Adrenal gland (tissue), 9 donors: ENCODE measurements at regions not wholly inside any gene's neighbourhood (a gene's known extent, or its start where the extent isn't known, plus 50 kb on each side); places are given as distances from the start of the nearest gene placed in this dataset.

Experiments used
- DNase-seq, 7 donors: peaks; one replicate each; pipeline ENCODE4 v3.0.0-alpha.2; 2019 to 2020
- H3K27ac ChIP-seq, 5 donors: fragments of 200-600 bp; sonication (generic) in 4 of 5; 1 replicate in 3 of 5; 2 replicates in 2 of 5; pipeline versions ENCODE4 v1.5.1 to v1.8.0; 2016 to 2020; ENCODE audit warnings: mild to moderate bottlenecking in 1 of 5
- H3K27me3 ChIP-seq: fragments of 200-600 bp; 2 replicates; pipeline ENCODE4 v1.8.0; 2021
- H3K36me3 ChIP-seq, 2 donors: fragments of 200-600 bp; replicated peaks in 1 of 2; 1 replicate in 1 of 2; 2 replicates in 1 of 2; pipeline versions ENCODE4 v1.5.1 to v1.8.0; 2018 to 2022
- H3K4me1 ChIP-seq, 2 donors: fragments of 200-600 bp; replicated peaks in 1 of 2; 1 replicate in 1 of 2; 2 replicates in 1 of 2; pipeline versions ENCODE4 v1.5.1 to v1.8.0; 2018 to 2021
- H3K4me3 ChIP-seq, 4 donors: fragments of 200-600 bp; sonication (generic) in 3 of 4; one replicate each; pipeline ENCODE4 v1.5.1; 2016 to 2018
- H3K9me3 ChIP-seq, 3 donors: fragments of 200-600 bp; sonication (generic) in 1 of 3; replicated peaks in 1 of 3; 1 replicate in 2 of 3; 2 replicates in 1 of 3; pipeline versions ENCODE4 v1.5.1 to v1.8.0; 2016 to 2021
- POLR2A ChIP-seq, 2 donors: fragments of 450-650 bp; IDR thresholded peaks; one replicate each; pipeline ENCODE4 v1.6.1; 2017; ENCODE audit warnings: antibody characterized with exemption in 2 of 2, mild to moderate bottlenecking in 2 of 2, moderate library complexity in 1 of 2
- WGBS, 4 donors: extraction: QIAGEN DNeasy Blood & Tissue Kit in 2 of 4; methylation state at CpG; one replicate each; pipeline versions ENCODE4 v1.1.5 to v1.1.7; 2013 to 2017; 5-methylcytosine and 5-hydroxymethylcytosine counted together
- intact Hi-C, 2 donors: fragments of 100-400 bp; cut with DNase I; formaldehyde crosslinking; loops; one replicate each; pipeline versions ENCODE4 v1.14.1 to v1.15.0; 2022 to 2023
- small RNA-seq, 2 donors: library from RNA; depleted of rRNA; stranded (forward); fragments of <200 nt; gene quantifications; one replicate each; pipeline ENCODE3, GENCODE V24; 2016
- TF ChIP-seq, protein P1 (sequence below), 6 experiments: fragments of 450-650 bp in 4 of 6; fragments of 200-600 bp in 2 of 6; sonication (generic) in 1 of 6; IDR thresholded peaks; 1 replicate in 5 of 6; 2 replicates in 1 of 6; pipeline versions ENCODE4 v1.5.1 to v1.8.0; 2016 to 2021; ENCODE audit warnings: antibody characterized with exemption in 6 of 6, mild to moderate bottlenecking in 2 of 6, moderate library complexity in 1 of 6
- donor health status: healthy with polysubstance abuse.
- donor health status: Bipolar disorder and iron deficiency.
- donor health status: DM: yes; HTN: yes; CAD: no.
- donor health status: DM: no; HTN: no; CAD: no.
- donor health status: DM: no; HTN: no; CAD: no.

DNA sequence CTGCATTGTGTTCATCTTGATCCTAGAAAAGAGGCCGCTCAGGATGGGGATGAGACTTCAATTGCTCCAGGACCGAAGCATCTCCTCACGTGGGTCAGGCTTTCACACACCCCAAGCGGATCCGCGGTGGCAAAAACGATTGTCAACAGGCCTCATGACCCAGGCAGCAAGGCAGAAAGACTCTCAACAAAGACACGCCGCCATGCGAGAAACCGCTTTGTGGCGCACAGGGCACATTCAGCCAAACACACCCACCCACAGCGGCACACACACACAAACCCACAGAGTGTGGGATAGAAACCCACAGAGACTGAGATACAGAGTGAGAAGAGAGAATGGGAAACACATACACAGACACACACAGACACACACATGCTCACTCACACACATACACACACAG, 483.4 kb downstream of the SPATA31A7 start:
- 69 to 76% (median 70%) methylated on average over 11 to 13 of the region's 13 CpGs for WGBS, 4 donors
- H3K27ac ChIP-seq = no peak overlapping the region
- no peaks in the 10 kb centered on the region for H3K9me3 ChIP-seq
- H3K27me3 ChIP-seq = no peaks in the 10 kb centered on the region
- no peaks in the 10 kb centered on the region for H3K4me1 ChIP-seq
- no peaks in the 10 kb centered on the region for H3K36me3 ChIP-seq
- TF ChIP-seq, protein P1, sequence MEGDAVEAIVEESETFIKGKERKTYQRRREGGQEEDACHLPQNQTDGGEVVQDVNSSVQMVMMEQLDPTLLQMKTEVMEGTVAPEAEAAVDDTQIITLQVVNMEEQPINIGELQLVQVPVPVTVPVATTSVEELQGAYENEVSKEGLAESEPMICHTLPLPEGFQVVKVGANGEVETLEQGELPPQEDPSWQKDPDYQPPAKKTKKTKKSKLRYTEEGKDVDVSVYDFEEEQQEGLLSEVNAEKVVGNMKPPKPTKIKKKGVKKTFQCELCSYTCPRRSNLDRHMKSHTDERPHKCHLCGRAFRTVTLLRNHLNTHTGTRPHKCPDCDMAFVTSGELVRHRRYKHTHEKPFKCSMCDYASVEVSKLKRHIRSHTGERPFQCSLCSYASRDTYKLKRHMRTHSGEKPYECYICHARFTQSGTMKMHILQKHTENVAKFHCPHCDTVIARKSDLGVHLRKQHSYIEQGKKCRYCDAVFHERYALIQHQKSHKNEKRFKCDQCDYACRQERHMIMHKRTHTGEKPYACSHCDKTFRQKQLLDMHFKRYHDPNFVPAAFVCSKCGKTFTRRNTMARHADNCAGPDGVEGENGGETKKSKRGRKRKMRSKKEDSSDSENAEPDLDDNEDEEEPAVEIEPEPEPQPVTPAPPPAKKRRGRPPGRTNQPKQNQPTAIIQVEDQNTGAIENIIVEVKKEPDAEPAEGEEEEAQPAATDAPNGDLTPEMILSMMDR (IDR thresholded peaks at IDR 0.05) = no peak
- no peak for TF ChIP-seq POLR2A (IDR thresholded peaks at IDR 0.05)
- DNase-seq = peak in 2 of 7 donors; percentile 8 to 38
- intact Hi-C loops = no loop called here
- no peak overlapping the region for H3K4me3 ChIP-seq

- 70 to 87% (median 73%) methylated on average over 26 to 39 of the region's 39 CpGs for WGBS, 4 donors
- intact Hi-C loops = no loop called here
- DNase-seq = peak in 1 of 7 donors; percentile 3
Measured at GRCh38 chr9:61673664-61674381, 484.0 kb downstream of the SPATA31A7 start.

GRCh38 chr9:61674465-61674864, 484.6 kb downstream of the SPATA31A7 start:
- 81 to 83% (median 83%) methylated on average over 18 of the region's 18 CpGs for WGBS, 4 donors

More at GRCh38 chr9:61673664-61674381, 484.0 kb downstream of the SPATA31A7 start:
- Histone ChIP-seq H3K36me3 (no peaks in the 10 kb centered on the region), H3K27ac (no peak overlapping the region), H3K4me3 (no peak overlapping the region), H3K4me1 (no peaks in the 10 kb centered on the region), H3K27me3 (no peaks in the 10 kb centered on the region), H3K9me3 (no peaks in the 10 kb centered on the region)
- TF ChIP-seq, protein P1 (IDR thresholded peaks at IDR 0.05) = no peak
- TF ChIP-seq POLR2A (IDR thresholded peaks at IDR 0.05) = no peak

DNA sequence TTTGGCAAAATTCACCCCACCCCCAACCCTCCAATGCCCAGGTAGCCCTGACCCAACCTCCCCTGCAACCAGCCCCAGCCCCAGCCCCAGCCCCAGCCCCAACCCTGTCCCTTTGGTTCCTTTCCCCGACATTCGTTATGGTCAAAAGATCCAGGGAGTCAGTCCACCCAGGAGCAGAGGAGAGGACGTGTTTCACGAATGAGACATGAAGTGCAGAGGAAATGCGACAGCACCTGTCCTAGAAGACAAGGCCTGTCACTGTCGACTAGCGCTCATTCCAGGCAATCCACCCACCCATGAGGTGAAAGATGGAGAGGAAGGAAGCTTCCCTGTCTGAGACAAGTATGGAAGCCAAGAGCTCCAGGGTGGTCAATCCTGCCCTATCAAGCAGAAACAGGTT, 485.0 kb downstream of the SPATA31A7 start:
- H3K36me3 ChIP-seq = no peaks in the 10 kb centered on the region
- TF ChIP-seq, protein P1 (IDR thresholded peaks at IDR 0.05) = no peak
- no peaks in the 10 kb centered on the region for H3K9me3 ChIP-seq
- no peaks in the 10 kb centered on the region for H3K27me3 ChIP-seq
- no peak overlapping the region for H3K4me3 ChIP-seq
- no peaks in the 10 kb centered on the region for H3K4me1 ChIP-seq
- intact Hi-C loops = no loop called here
- 78 to 83% (median 80%) methylated on average over 6 to 7 of the region's 7 CpGs for WGBS, 4 donors
- H3K27ac ChIP-seq = no peak overlapping the region
- no peak for DNase-seq

More at GRCh38 chr9:61674465-61674864, 484.6 kb downstream of the SPATA31A7 start:
- Histone ChIP-seq H3K27ac (no peak overlapping the region), H3K36me3 (no peaks in the 10 kb centered on the region), H3K4me1 (no peaks in the 10 kb centered on the region), H3K9me3 (no peaks in the 10 kb centered on the region), H3K27me3 (no peaks in the 10 kb centered on the region), H3K4me3 (no peak overlapping the region)
- intact Hi-C loops = no loop called here
- peak in 1 of 7 donors; percentile 10 for DNase-seq
- TF ChIP-seq POLR2A (IDR thresholded peaks at IDR 0.05) = no peak
- TF ChIP-seq, protein P1 (IDR thresholded peaks at IDR 0.05) = no peak

Small RNA genes lying in the stretch of these regions (small RNA-seq; reads per million reads assigned to genes)
- gene RF00019 = 0 reads per million in 2 donors
